NCI-H2029 treated with DMSO at 0.1 percent for 48 hours (cell line): ENCODE measurements at regions not wholly inside any gene's neighbourhood (a gene's known extent, or its start where the extent isn't known, plus 50 kb on each side); places are given as distances from the start of the nearest gene placed in this dataset.

Experiments used
- DNase-seq: peaks from one replicate; lab custom pipeline; 2025; lab: John Stamatoyannopoulos, UW

DNA sequence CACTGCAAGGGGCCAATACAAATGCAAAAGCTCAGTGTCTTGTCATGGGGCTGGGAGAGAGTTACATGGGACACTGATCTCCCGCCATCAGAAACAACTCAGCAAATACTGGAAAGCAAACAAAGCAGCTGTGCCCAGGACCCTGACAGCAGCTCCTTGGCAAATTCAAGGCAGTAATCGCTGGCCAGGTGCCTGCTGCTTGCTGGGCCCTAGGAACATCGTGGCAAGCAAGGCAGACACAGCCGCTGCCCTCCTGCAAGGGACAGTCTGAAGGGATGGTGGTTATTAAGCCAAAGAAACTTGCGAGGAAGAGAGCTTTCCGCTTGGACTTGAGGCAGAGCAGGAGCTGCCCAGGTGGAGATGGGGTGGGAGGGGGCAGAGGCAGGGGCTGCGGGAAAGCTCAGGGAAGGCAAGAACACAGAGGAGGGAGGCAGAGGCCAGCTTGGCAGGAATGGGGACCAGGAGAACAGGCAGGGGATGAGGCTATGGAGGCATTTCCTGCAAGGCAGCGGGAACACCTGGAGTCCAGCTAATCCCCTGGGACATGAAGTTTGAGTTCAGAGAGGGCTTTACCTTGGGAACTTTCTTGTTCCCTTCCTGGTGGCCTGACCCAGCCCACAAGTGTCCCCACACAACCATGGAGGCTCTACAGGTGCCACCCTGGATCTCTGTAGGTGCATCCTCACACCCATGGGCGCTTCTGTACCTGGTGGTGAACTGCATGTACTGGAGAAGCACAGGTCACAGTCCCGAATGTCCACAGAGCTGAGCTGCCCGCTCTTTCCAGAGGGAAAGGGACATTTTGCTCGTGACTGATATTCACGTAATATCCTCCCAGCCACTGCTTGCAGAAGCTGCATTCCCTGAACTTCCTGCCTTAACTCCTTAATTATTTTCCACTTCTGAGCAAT is 78.7 kb upstream of the ATP2B2 start:
- DNase-seq, result no peak

DNA sequence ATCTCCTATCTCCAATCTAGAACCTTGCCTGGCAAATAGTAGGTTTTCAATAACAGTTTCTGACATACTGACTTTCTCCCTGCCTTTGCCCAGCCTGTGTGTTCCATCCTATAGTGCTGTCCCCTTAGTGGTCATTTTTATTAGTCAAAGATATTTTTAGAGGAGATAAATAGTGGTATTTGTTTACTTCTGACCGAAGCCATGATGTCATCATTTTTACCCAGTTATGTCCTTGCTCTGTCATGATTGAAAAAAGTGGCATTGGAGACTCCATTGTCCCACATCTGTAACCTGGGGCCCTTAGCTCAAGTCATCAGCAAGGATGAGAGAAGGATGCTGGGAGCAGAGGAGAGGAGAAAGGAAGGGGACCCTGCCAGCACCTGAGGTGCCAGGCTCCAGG is 80.6 kb upstream of the ATP2B2 start:
- no peak for DNase-seq

DNA sequence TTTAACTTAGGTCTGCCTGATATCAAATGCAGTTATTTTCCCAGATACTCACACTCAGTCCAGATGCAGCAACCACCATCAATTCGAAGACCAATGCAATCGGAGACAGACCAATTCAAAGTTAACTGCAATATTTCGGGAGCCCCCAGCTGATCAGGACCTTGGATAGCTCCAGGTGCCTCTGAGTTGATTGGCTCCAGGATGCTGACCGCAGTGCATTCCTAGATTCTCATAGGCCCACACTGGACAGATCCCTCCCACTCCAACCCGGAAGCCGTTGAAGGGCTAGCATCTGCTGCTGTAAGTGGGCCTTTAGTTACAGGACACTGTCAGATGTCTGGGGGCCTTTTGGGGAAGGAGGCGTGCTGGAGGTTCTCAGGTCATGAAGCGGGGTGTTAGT is 89.5 kb upstream of the ATP2B2 start:
- DNase-seq, result no peak

DNA sequence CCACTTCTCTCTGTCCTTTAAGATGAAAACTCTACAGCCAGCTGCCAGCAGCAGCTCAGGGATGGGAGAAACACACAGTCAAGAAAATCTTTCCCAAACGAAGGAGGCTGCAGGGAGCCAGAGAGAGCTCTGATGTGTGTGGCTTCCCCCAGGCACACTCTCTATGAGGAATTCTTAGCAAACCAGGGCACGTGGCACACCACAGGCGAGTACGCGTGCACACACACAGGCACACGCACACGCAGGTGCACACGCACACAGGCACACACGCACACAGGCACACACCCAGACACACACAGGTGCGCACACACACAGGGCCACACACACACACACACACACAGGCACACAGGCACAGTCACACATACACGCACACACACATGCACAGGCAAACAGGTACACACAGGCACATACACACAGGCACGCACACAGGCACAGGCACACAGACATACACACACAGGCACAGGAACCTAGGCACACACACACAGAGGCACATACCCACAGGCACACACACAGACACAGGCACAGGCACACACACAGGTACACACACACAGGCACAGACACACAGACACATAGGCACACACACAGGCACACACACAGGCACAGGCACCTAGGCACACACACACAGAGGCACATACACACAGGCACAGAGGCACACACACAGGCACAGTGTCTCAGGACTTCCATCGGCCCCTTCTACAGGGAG is 91.5 kb upstream of the ATP2B2 start:
- no peak for DNase-seq

DNA sequence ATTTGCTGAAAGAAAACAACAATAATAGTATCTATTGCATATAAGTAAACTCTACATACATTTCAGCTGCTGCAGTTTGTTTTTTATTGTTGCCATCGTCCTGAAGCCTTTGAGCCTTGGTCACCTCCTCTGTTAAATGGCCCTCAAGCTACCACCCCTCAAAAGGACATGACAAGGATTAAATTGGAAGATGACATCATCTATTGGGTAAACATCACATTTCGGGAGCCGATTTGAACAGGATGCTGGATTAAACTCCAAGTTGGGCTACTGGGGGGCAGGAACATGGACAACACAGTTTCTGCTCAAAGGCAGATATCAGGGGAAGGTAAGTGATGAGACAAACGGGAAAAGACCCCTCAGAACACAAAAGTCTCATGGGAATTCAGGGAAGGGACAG is 92.3 kb upstream of the ATP2B2 start:
- no peak for DNase-seq

DNA sequence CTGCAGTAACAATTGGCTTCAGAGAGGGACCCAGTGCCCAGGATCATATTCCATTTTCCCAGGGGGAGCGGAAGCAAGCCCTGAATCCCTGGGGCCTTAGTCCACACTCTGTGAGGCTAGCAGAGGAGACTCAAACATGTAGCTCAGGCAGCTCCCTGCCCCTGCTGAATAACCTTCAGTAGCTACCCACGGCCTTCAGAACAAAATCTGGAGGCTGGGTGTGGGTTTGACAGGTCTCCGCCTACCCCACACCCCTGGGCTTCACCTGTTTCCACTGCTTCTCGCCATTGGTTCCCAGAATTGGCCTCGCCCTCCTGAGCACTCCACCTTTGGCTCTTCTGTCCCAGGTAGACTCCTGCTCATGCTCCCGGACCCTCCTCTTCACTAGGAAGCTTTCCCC is 93.6 kb upstream of the ATP2B2 start:
- peak; percentile 63 for DNase-seq

DNA sequence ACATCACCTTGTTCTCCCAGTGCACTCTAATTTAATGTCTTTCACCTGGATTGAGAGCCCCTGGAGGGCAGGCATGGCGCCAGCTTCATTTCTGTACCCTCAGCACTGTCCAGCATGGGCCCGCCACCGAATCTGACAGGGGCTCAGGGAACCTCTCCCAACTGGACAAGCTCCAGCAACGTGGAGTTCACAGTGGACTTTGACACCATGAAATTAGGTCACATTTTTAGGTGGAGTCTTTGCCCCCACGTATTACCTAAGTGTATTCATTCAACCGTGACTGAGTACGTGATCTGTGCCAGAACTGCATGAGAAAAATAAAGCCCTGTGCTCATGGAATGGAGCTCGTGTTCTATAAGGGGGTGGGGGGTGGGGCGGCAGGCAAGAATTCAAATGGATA is 94.1 kb upstream of the ATP2B2 start:
- DNase-seq, result peak; percentile 78

DNA sequence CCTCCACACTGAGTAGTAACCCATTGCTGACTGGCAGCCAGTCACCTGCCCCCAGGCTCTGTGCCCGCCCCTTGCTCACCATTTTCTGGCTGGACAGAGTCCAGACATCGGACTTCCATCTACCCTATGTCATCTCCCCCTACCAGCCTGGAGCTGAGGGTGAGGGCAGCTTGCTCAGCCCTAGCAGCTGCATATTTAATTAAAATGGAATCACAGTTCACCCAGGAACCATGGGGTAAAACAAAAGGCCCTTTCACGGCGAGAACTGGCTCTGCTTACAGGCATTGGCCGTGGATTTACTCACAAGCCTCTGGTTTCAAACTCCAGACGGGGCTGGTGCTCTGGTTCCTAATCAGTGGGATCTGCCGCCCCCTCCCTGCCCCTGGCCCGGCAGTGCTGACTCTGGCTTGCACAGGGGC is 94.9 kb upstream of the ATP2B2 start:
- DNase-seq, result peak; percentile 8

DNA sequence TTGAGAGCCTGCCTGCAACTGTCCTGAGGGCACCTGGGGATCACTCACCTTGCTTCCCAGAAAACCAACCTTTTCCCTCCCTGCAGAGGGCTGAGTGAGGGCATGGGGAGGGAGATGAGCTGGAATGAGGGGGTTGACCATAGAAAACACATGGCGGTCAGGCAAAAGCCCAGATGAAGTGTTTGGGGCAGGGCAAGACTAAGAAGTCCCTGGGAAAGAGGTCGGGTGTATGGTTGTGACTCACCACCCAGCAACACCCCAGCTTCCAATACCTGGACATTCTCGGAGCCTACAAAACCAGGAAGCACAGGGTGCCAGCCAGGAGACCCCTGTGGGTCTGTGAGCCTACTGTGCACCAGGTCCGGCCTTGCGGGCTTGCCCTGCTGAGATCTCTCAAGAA is 95.3 kb upstream of the ATP2B2 start:
- DNase-seq, result no peak

DNA sequence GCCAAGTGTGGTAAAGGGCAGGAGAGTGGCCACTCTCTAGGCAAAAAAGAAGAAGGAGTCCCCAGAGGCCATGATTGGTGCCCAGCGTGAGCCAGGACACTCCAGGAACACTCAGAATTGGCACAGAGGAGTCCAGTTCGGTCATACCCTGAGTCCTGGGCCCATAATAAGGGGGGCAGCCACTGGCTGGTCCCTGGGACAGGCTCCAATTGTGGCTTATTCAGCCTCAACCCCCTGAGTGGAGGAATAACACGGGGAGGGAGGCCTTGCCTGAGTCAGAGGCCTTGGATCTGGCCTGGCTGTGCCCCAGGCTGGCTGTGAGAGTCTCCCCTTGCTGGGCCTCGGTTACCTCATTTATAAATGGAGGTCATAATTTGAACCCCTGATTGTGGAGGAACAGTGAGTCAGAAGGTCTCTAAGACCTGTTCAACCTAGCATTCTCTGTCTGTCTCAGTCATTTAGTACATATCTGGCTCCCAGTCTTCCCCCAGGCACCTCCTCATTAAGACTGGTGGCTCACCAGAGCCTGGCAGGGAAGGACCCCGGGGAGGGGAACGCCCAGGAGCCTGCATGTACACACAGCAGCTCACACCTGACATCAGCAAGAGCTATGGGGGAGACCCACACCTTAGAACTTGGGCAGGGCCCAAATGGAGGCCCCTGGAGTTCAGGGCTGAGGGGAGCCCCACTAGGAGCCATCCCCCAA is 95.9 kb upstream of the ATP2B2 start:
- DNase-seq, result no peak

DNA sequence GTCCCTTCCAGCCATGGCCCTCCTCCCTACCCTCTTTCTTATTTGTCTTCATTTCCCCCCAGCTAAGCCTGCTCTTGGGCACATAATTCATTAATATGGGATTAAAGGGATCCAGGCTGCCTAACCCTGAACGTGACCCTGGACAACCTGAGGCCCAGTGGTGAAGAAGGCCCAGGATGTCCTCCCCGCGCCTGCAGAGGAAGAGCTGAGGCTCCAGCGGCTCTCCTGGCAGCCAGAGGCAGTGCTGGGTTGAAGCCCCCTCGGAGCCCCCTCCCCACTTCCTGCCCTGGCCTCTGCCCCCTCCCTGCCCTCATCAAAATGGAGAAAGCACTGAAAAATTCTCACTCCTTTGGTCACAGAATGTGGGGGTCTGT is 96.5 kb upstream of the ATP2B2 start:
- no peak for DNase-seq

DNA sequence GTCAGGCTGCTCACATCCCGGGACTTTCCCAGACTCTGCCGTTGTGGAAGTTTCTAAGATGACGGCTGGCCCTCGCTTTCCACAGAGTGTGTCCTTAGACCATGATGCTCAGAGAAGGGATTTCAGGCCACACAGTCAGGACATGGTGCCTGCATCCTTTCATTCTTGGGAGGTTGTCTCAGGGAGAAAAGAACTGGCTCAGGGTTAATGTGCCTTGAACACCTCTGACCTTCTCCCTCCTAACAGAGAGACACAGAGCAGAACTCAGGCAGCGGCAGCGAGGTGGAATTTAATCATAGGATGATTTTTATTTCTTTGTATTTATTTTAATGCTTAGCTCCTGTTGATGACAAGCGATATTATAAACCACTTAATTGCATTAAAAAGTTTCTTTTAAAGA is 96.9 kb upstream of the ATP2B2 start:
- DNase-seq, result no peak

DNA sequence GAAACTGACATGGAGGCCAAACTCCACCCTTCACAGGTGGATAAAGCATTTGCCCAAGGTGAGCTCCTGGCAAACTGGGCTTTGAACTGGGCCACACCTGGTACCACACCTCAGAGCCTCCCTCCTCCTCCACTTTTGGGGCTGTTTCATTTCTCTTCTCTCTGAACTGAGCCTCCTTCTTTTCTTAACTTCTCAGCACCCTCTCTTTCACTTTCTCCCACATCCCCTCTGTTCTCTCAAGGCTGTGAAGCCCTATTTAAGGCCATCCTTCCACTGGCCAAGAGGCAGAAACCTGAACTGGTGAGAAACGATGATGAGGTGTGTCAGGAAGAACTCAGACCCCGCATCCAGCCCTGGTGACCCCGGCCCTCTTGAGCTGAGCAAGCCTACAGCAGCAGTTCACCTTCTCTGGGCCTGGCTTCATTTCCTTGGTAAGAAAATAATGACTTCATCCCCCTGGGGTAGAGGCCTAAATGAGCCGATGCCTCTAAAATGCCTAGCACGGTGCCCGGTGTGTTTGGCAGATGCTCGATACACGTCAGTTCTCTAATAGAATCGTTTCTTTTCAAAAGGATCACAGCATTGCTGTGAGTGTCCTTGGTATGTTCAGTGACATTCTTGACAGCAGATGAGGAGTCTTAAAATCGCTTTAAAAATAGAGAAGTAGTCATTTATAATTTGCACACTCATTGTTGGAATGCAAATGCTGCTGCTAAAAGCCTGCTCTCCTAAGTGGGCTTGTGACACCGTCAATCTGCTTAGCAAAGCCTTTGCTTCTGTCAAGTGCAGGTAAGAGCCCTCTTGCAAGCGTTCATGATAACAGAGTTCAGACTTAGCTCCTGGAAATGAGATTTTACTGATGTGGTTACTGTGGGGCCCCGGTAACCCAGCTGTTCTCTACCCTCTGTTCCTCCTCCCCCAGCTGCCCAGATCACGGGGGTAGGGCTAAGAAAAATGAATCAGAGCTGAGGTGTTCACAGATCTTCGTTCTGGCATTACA is 97.7 kb upstream of the ATP2B2 start:
- DNase-seq, result peak; percentile 9

DNA sequence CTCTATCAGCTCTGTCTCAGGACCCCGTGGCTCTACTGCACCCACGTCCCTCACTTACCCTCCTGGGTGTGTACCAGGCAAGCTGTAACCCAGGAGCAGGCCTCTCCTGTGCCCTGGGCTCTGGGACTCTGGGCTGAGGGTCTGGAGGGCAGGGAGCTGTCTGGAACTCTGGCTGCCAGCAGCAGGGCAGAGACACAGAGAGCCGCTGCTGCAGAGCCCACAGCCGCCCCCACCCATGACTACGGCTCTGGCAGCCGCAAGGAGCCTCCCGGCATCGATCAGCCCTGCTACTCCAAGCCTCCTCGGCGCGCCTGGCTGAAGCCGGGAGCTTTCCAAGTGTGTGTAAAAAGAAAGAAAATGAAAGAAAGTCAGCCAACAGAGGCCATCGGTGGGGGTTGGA is 103.7 kb upstream of the ATP2B2 start:
- no peak for DNase-seq

DNA sequence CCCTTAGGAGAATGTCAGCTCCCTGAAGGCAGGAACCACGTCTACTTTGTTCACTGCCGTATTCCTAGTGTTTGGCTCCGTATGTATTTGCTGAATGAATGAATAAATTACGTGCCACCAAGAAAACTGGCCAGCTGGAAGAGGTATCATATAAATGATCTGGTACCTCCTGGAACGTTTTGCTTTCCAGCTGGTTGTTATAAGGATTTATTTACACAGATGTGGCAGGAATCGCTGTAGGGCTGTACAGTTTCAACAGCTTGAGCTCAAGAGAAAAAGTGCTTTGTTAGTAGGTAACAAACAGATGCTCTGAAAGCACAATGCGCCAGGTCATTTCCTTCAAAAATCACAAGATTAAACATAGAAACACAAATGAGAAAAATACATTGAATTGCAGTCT is 108.8 kb upstream of the ATP2B2 start:
- peak; percentile 49 for DNase-seq

DNA sequence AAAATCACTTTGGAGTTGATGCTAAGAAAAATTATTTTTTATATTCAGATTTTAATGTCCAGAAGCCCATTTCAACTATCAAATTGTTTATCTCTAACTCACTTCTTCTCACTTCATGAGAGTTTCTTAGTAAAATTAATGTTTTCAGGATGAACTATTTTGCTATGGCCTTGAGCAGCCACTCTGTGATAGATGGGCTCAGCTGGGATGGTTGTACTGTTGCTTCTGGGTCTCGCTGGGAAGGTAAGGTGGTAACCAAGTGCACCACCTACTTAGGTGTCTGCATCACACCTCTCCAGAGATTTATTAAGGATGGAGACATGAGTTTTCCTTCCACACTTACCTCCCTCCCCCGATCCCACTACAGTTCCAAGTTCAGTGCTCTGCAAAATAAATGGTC is 110.3 kb upstream of the ATP2B2 start:
- DNase-seq, result no peak

DNA sequence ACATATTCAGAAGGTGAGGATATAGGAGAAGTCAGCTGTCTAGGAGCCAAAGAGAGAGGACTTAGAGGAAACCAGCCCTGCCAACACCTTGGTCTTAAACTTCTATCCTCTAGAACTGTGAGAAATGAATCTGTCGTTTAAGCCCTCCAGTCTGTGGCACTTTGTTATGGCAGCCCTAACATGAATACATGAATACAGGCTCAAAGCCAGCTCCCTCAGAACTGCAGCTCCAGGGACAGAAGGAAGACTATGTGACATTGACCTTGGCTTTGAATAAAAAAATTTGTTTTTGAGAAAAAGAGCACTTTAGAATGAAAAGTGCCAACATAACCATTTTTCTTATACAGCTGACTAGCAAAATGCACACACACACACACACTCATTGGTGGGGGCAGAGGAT is 110.9 kb upstream of the ATP2B2 start:
- DNase-seq, result no peak

DNA sequence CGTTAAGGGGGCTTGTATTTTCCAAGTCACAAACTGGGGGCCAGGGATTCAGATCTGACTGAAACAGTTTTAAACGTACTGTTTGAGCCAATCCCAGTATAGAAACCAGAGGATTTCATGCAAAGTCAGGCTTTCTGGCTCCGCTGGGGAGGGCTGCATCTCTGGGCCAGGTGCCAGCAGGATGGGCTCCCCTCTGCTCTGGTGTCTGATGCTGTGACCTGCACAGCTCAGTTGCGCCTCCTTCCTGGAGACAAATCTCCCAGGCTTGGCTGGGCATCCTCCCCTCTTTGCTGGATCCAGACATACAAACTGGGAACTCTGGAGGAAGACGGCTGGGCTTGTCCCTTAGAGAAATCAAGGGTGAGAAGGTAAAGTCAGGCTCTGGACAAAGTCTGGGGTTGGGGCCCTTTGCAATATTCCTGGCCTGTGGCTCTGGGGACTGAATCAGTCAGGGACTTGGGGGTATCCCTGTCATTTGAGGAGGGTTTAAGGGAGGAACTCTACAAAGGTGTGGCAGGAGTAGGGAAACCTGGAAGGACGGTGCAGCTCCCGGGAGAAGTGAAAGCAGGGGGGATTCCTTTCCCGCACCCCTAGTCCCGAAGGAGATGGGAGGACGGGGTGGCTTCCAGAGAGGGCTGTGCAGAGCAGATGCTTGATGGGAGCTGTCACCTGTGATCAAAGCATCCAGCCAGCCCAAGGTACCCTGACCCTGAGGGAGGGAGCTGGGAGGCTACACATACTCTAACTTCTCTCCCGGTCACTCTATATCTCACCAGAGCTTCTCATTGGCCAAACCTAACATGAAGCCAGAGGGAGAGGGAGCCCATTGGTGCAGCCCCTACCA is 114.8 kb upstream of the ATP2B2 start:
- DNase-seq, result no peak

DNA sequence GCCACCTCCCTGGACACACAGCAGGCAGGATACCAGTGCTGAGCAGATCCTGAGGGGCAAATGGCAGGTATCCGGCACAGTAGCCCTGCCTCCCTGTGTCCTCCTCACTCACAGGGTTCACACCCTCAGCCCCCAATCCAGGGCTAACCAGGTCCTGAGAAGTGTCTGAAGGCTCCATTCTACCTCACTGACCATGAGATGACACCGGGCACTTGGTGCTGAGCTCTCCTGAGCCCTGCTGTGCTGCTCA is 115.4 kb upstream of the ATP2B2 start:
- DNase-seq, result no peak

DNA sequence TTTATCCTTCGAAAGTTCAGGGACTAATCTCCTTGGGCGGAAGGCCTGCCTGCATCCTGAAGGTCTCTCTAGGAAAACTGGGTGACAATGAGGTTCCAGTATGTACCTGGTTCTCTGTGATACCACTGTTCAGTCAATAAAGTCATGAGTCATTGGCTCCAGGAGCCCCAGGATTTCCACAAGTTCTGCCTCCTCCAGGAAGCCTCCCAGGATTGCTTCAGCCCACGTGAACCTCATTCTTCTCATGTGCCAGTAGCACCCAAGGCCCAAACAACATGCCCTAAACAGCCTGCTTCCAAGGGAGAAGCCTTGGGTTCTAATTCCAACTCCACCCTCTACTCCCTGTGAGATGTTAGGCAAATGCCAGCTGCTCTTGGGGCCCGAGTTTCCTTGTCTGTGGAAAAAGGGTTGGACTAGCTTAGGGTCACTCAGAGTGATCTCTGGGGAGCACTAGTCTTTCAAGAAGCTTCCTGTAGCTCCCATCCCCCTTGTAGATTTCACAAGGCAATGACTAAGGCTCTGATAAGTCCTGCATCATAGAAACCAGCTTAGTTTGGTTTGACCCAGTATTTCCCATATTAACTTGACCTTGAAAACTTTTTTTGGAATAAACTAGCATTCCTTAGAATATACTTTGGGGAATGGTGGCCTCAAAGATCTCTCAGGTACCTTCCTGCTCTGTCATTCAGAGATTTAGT is 118.3 kb upstream of the ATP2B2 start:
- no peak for DNase-seq
